HL-60 (cell line): ENCODE measurements at regions not wholly inside any gene's neighbourhood (a gene's known extent, or its start where the extent isn't known, plus 50 kb on each side); places are given as distances from the start of the nearest gene placed in this dataset.

Source experiments
- DNase-seq, 2 experiments: peaks; one replicate each; pipeline ENCODE4 v3.0.0-alpha.2; 2010 to 2020; ENCODE audit warnings: low read depth in 1 of 2, low spot score in 1 of 2
- H3K27ac ChIP-seq: fragments of 250-450 bp; sonication (Bioruptor Pico); replicated peaks from 2 replicates; pipeline ENCODE4 v1.5.1; 2020; ENCODE audit warnings: mild to moderate bottlenecking, moderate library complexity
- H3K27me3 ChIP-seq: fragments of 250-450 bp; sonication (Bioruptor Pico); 2 replicates; pipeline ENCODE4 v1.5.1; 2021; ENCODE audit warnings: mild to moderate bottlenecking, moderate library complexity; ENCODE audit not compliant: insufficient read depth, poor library complexity, severe bottlenecking
- H3K4me3 ChIP-seq: replicated peaks from 2 replicates; pipeline ENCODE4 v1.5.1; 2011; ENCODE audit warnings: mild to moderate bottlenecking, control low read depth, low read length; ENCODE audit not compliant: insufficient read depth
- GABPA ChIP-seq: IDR thresholded peaks from 2 replicates; pipeline ENCODE4 v1.6.1; 2012; ENCODE audit warnings: low read depth
- POLR2AphosphoS5 ChIP-seq: IDR thresholded peaks from 2 replicates; pipeline ENCODE4 v1.6.1; 2012; ENCODE audit warnings: low read depth
- SPI1 ChIP-seq: IDR thresholded peaks from 2 replicates; pipeline ENCODE4 v1.6.1; 2012; ENCODE audit warnings: low read depth, mild to moderate bottlenecking, borderline replicate concordance
- TF ChIP-seq, protein P1 (sequence below): IDR thresholded peaks from one replicate; pipeline ENCODE4 v1.5.1; 2011; ENCODE audit warnings: low read length, control low read depth, inconsistent platforms; ENCODE audit not compliant: insufficient read depth
- TF ChIP-seq, protein P2 (sequence below): IDR thresholded peaks from 2 replicates; pipeline ENCODE4 v1.6.1; 2012; ENCODE audit warnings: low read depth; ENCODE audit not compliant: insufficient replicate concordance

DNA sequence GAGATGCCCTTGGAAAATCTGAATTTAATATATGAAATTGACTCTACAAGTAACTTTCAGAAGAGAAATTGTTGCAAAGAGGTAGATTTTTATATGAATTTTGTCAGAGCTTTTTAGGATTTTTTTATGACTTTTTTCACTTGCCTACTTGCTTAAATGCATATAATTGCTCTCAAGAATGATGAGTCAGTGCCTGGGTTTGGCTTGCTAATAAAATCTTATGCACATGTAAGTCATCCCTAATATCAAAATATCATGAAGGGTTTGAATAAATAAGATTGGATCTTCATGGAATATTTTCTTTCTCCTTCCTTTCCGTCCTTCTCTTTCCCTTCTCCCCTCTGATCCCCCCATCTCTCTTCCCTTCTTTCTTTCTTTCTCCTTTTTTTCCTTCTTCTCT lies 354.1 kb downstream of the TXNL1 start:
- no peak overlapping the region for H3K27ac ChIP-seq
- no peak overlapping the region for H3K4me3 ChIP-seq
- TF ChIP-seq, protein P1, sequence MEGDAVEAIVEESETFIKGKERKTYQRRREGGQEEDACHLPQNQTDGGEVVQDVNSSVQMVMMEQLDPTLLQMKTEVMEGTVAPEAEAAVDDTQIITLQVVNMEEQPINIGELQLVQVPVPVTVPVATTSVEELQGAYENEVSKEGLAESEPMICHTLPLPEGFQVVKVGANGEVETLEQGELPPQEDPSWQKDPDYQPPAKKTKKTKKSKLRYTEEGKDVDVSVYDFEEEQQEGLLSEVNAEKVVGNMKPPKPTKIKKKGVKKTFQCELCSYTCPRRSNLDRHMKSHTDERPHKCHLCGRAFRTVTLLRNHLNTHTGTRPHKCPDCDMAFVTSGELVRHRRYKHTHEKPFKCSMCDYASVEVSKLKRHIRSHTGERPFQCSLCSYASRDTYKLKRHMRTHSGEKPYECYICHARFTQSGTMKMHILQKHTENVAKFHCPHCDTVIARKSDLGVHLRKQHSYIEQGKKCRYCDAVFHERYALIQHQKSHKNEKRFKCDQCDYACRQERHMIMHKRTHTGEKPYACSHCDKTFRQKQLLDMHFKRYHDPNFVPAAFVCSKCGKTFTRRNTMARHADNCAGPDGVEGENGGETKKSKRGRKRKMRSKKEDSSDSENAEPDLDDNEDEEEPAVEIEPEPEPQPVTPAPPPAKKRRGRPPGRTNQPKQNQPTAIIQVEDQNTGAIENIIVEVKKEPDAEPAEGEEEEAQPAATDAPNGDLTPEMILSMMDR, result no peak
- TF ChIP-seq POLR2AphosphoS5, result no peak
- TF ChIP-seq SPI1, result no peak
- TF ChIP-seq, protein P2, sequence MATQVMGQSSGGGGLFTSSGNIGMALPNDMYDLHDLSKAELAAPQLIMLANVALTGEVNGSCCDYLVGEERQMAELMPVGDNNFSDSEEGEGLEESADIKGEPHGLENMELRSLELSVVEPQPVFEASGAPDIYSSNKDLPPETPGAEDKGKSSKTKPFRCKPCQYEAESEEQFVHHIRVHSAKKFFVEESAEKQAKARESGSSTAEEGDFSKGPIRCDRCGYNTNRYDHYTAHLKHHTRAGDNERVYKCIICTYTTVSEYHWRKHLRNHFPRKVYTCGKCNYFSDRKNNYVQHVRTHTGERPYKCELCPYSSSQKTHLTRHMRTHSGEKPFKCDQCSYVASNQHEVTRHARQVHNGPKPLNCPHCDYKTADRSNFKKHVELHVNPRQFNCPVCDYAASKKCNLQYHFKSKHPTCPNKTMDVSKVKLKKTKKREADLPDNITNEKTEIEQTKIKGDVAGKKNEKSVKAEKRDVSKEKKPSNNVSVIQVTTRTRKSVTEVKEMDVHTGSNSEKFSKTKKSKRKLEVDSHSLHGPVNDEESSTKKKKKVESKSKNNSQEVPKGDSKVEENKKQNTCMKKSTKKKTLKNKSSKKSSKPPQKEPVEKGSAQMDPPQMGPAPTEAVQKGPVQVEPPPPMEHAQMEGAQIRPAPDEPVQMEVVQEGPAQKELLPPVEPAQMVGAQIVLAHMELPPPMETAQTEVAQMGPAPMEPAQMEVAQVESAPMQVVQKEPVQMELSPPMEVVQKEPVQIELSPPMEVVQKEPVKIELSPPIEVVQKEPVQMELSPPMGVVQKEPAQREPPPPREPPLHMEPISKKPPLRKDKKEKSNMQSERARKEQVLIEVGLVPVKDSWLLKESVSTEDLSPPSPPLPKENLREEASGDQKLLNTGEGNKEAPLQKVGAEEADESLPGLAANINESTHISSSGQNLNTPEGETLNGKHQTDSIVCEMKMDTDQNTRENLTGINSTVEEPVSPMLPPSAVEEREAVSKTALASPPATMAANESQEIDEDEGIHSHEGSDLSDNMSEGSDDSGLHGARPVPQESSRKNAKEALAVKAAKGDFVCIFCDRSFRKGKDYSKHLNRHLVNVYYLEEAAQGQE, result no peak
- no peak for TF ChIP-seq GABPA
- no peak for DNase-seq
- H3K27me3 ChIP-seq, result no peaks in the 10 kb centered on the region

DNA sequence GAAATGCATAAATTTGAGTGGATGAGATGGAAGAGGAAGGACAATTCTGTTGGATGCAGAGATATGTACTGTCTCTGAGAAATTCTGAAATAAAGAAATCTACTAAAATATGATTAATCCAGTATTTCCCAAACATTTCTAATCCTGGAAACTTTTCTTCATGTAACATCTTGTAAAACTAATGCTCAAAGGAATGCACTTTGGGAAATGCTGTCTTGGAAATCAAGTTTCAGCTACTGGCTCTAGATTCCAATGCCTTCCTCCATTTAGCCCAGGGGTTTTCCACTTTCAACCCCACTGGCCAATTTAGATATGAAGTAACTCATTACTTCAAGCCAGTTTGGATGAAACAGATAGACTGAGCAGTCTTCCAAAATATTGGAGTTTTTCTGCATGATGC lies 355.1 kb downstream of the TXNL1 start:
- Histone ChIP-seq H3K4me3 (no peak overlapping the region), H3K27me3 (no peaks in the 10 kb centered on the region), H3K27ac (no peak overlapping the region)
- DNase-seq, result no peak
- TF ChIP-seq GABPA (no peak), POLR2AphosphoS5 (no peak), SPI1 (no peak)
- TF ChIP-seq, protein P1, result no peak
- TF ChIP-seq, protein P2, result no peak

DNA sequence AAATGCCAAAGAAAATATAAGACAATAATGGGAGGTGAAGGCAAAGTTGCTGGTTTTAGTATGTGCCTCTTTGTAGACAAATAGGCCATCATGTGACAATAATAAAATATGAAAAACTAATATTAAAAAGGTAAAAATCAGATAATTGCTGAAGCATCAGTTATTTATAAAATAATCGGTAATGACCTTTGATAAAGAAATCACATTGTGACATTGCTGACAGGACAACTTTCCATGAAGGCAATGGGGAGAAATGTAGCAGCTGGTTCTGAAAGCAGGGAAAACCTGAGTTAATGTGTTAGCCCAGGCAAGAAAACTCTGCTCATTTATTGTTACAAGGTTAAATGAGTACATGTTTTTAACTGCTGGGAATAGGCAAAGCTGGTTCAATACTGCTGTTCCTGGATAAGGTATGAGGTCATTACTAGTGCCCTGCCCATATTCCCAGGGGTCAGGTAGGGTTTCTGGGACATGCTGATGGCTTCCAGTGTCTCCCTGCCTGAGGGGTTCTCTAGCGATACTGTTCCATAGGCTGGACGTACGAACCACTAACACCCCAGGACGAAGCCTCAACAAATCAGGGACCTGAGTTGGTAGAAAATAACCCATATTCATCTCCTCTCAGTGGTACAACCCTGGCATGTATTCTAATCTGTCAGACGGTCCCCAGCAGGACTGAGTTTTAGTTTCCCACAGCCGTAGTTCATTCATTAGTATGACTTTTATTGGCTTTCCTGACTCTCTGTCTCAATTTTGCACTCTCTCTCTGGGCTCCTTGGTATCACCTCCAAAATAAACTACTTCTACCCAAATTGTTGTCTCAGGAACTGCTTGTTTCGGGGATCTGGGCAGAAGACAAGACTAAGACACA lies 355.9 kb downstream of the TXNL1 start:
- Histone ChIP-seq H3K27me3 (no peaks in the 10 kb centered on the region), H3K4me3 (no peak overlapping the region), H3K27ac (no peak overlapping the region)
- DNase-seq, result no peak
- TF ChIP-seq, protein P2, result no peak
- TF ChIP-seq SPI1 (no peak), GABPA (no peak), POLR2AphosphoS5 (no peak)
- TF ChIP-seq, protein P1, result no peak
